ENCODE measurements at regions not wholly inside any gene's neighbourhood (a gene's known extent, or its start where the extent isn't known, plus 50 kb on each side); places are given as distances from the start of the nearest gene placed in this dataset.

DNA sequence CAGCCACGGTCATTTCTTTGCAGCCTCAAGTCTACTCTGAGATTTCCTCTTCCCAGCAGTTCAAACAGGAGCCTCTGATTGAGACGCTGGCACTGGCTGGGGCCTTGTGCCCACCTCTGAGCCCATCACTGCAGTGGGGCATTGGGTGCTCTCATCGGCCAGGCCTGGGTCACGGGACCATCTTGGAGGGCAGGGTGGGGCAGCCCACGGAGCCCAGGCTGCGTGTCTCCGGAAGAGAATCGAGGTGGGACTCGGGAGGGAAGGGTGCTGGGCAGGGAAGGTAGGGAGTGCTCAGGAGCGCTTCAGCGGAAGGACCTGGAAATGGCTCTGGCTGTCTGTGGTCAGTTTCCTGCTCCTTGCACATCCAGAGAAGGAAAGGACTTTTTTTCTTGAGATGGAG lies 82.4 kb downstream of the RTP5 start:
- TF ChIP-seq CTCF (IDR thresholded peaks at IDR 0.05) (no peak), POLR2A (IDR thresholded peaks at IDR 0.05) (no peak)

All from adrenal gland (tissue), 5 donors.